ENCODE measurements at regions not wholly inside any gene's neighbourhood (a gene's known extent, or its start where the extent isn't known, plus 50 kb on each side); places are given as distances from the start of the nearest gene placed in this dataset.

DNA sequence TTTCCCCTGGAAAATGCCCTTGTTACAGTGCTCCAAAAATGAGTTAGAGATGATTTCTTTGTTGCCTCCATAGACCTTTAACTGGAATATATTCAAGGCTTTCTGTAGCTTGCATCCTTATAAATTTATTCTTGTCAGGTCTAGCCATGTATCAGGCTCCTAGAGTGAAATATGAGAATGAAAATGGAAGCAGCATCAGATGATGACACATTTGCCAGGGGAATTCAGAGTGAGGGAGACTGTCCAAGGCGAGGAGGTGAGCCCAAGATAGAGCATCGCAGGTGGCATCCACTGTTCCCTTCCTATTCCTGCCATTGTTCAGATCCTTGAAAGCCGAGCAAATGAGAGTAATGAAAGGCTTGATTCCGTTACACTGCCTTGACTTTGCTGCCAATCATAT lies 386.8 kb downstream of the SAMD5 start:
- Histone ChIP-seq H3K9me3 (no peaks in the 10 kb centered on the region), H3K27ac (no peak overlapping the region), H3K27me3 (no peaks in the 10 kb centered on the region), H3K9ac (ENCODE audit: low read depth in 2 of 2, low read length in 2 of 2) (no peak overlapping the region), H3K4me3 (no peak overlapping the region), H3K4me1 (no peaks in the 10 kb centered on the region), H3K36me3 (no peaks in the 10 kb centered on the region)
- TF ChIP-seq, protein P1, sequence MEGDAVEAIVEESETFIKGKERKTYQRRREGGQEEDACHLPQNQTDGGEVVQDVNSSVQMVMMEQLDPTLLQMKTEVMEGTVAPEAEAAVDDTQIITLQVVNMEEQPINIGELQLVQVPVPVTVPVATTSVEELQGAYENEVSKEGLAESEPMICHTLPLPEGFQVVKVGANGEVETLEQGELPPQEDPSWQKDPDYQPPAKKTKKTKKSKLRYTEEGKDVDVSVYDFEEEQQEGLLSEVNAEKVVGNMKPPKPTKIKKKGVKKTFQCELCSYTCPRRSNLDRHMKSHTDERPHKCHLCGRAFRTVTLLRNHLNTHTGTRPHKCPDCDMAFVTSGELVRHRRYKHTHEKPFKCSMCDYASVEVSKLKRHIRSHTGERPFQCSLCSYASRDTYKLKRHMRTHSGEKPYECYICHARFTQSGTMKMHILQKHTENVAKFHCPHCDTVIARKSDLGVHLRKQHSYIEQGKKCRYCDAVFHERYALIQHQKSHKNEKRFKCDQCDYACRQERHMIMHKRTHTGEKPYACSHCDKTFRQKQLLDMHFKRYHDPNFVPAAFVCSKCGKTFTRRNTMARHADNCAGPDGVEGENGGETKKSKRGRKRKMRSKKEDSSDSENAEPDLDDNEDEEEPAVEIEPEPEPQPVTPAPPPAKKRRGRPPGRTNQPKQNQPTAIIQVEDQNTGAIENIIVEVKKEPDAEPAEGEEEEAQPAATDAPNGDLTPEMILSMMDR (IDR thresholded peaks at IDR 0.05) = no peak
- no peak for DNase-seq
- intact Hi-C loops (cut with DNase I) = no loop called here

DNA sequence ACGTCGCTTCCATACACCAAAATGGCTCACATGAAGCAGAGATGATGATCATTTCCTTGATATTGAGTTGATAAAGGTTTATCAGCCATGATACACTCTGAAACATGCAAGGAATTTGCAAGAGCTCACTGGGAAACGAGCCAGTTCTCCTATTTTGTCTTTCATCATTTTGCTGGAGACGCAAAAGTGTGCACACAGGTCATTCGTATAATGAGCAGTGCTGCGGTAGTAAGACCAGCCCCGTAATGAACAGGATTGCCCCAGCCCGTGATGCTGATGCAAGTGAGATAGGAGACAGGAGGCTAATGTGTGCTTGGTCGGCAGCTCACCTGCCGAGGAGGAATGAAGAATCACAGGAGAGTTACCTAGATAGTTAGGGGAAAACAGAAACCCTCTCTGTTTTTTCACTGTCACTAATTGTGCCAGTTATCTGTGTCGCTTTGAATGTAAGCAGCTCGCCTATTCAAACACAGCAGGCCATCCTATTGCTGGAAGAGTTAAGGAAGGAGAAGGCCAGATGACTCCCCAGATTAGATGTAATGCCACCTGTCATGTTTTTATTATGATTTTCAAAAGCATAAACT lies 391.8 kb downstream of the SAMD5 start:
- intact Hi-C loops (cut with DNase I) = no loop called here
- Histone ChIP-seq H3K4me3 (no peak overlapping the region), H3K4me1 (no peaks in the 10 kb centered on the region), H3K27me3 (no peaks in the 10 kb centered on the region), H3K27ac (no peak overlapping the region), H3K9me3 (no peaks in the 10 kb centered on the region), H3K36me3 (no peaks in the 10 kb centered on the region), H3K9ac (ENCODE audit: low read depth in 2 of 2, low read length in 2 of 2) (no peak overlapping the region)
- DNase-seq = no peak
- TF ChIP-seq, protein P1 (IDR thresholded peaks at IDR 0.05) = no peak

DNA sequence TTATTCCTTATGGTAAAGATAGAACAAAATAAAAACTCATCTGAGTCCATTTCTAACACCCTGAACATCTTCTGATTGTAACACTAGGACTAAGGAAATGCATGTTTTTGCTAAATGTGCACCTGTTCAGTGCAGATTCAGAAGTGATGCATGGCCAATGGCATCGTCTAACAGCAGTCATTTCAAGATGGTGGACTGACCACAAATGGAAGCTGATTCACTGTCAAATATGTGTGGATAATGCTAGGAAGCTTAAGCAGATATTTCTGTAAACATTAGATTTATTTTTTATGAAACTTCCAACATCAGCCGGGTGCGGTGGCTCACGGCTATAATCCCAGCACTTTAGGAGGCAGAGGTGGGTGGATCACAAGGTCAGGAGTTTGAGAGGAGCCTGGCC lies 394.8 kb downstream of the SAMD5 start:
- Histone ChIP-seq H3K27ac (no peak overlapping the region), H3K9ac (ENCODE audit: low read depth in 2 of 2, low read length in 2 of 2) (no peak overlapping the region), H3K9me3 (no peaks in the 10 kb centered on the region), H3K36me3 (no peaks in the 10 kb centered on the region), H3K4me3 (no peak overlapping the region), H3K4me1 (no peaks in the 10 kb centered on the region), H3K27me3 (no peaks in the 10 kb centered on the region)
- intact Hi-C loops (cut with DNase I) = no loop called here
- DNase-seq = no peak
- TF ChIP-seq, protein P1 (IDR thresholded peaks at IDR 0.05) = no peak

DNA sequence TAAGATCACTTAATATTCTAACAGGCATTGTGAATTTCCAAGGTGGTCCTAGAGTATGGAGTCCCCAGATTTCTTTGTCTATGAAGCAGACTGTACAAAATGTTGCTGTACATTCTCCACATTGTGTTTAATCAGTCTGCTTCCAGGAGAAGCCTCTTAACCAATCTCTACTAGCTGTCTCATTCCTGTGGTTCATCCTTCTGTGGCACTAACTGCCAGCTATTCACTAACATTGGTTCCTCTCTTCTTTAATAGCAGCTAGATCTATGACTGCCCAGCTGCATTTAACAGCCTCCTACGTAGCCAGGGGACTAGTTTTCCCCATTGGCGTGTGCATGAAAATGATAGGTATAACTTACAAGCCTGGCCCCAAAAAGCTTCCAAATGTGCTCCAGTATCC lies 395.4 kb downstream of the SAMD5 start:
- Histone ChIP-seq H3K27ac (no peak overlapping the region), H3K4me1 (no peaks in the 10 kb centered on the region), H3K9ac (ENCODE audit: low read depth in 2 of 2, low read length in 2 of 2) (no peak overlapping the region), H3K27me3 (no peaks in the 10 kb centered on the region), H3K4me3 (no peak overlapping the region), H3K36me3 (no peaks in the 10 kb centered on the region), H3K9me3 (no peaks in the 10 kb centered on the region)
- intact Hi-C loops (cut with DNase I) = no loop called here
- TF ChIP-seq, protein P1 (IDR thresholded peaks at IDR 0.05) = no peak
- no peak for DNase-seq

DNA sequence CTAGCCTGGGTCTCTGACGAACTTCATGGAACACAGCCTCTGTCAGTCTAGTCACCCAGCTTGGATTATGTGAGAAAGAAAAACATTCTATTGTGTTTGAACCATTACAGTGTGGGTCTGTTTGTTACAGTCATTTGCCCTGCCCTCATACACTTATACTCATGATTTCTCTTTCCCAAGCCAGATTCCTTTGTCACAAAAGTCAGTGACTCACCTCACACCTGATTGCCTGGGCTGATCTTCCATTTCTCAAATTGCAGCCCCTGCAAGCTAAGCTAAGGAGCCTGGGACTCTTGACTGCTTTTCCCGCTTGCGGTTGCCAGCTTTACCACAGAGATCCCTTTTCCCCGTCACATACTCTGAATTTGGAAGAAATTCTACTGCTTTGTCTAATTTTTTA lies 395.9 kb downstream of the SAMD5 start:
- no peak overlapping the region for H3K9ac ChIP-seq (ENCODE audit: low read depth in 2 of 2, low read length in 2 of 2)
- H3K9me3 ChIP-seq = no peaks in the 10 kb centered on the region
- H3K4me3 ChIP-seq = no peak overlapping the region
- intact Hi-C loops (cut with DNase I) = no loop called here
- no peaks in the 10 kb centered on the region for H3K27me3 ChIP-seq
- TF ChIP-seq, protein P1 (IDR thresholded peaks at IDR 0.05) = no peak
- no peak for DNase-seq
- no peaks in the 10 kb centered on the region for H3K36me3 ChIP-seq
- H3K27ac ChIP-seq = no peak overlapping the region
- H3K4me1 ChIP-seq = no peaks in the 10 kb centered on the region

All from colonic mucosa (tissue), 4 donors.